Keratinocyte (primary cell): ENCODE measurements at regions not wholly inside any gene's neighbourhood (a gene's known extent, or its start where the extent isn't known, plus 50 kb on each side); places are given as distances from the start of the nearest gene placed in this dataset.

Experiments
- DNase-seq: peaks from one replicate; pipeline ENCODE4 v3.0.0-alpha.2; 2011; ENCODE audit warnings: low read depth, missing footprints, low spot score
- FAIRE-seq: peaks from 2 replicates; lab custom pipeline; 2011; peaks lifted over from hg19 to GRCh38; lab: Jason Lieb, UNC
- H2AFZ ChIP-seq: 2 replicates; pipeline ENCODE4 v1.6.0; 2012; ENCODE audit warnings: low read length, control low read depth, inconsistent platforms; ENCODE audit not compliant: control insufficient read depth
- H3K27ac ChIP-seq: 2 replicates; pipeline ENCODE4 v1.5.1; 2011; ENCODE audit warnings: low read length; ENCODE audit not compliant: control insufficient read depth, insufficient read depth
- H3K27me3 ChIP-seq: 3 replicates; pipeline ENCODE4 v1.6.0; 2011; ENCODE audit warnings: low read length; ENCODE audit not compliant: control insufficient read depth, insufficient read depth; ENCODE audit errors: extremely low read depth
- H3K36me3 ChIP-seq, 2 experiments: 2 replicates in 1 of 2; 3 replicates in 1 of 2; pipeline ENCODE4 v1.5.1; 2011; ENCODE audit warnings: low read length in 2 of 2, mild to moderate bottlenecking in 1 of 2; ENCODE audit not compliant: control insufficient read depth in 2 of 2, insufficient read depth in 2 of 2; ENCODE audit errors: extremely low read depth in 1 of 2
- H3K4me1 ChIP-seq: 3 replicates; pipeline ENCODE4 v1.5.1; 2011; ENCODE audit warnings: low read length; ENCODE audit not compliant: control insufficient read depth, insufficient read depth; ENCODE audit errors: extremely low read depth
- H3K4me2 ChIP-seq: 3 replicates; pipeline ENCODE4 v1.6.0; 2011; ENCODE audit warnings: low read depth, low read length; ENCODE audit not compliant: control insufficient read depth, insufficient read depth; ENCODE audit errors: extremely low read depth
- H3K4me3 ChIP-seq, 3 experiments: fragments of 200-600 bp in 1 of 3; sonication (generic) in 1 of 3; 2 replicates in 2 of 3; 3 replicates in 1 of 3; pipeline ENCODE4 v1.5.1; 2011 to 2016; ENCODE audit warnings: low read length in 3 of 3, mild to moderate bottlenecking in 3 of 3, control low read depth in 2 of 3, inconsistent platforms in 1 of 3, low read depth in 1 of 3, mixed read lengths in 1 of 3, mixed run types in 1 of 3, moderate library complexity in 1 of 3; ENCODE audit not compliant: control insufficient read depth in 2 of 3, insufficient read depth in 2 of 3; ENCODE audit errors: extremely low read depth in 1 of 3
- H3K79me2 ChIP-seq: 2 replicates; pipeline ENCODE4 v1.6.0; 2012; ENCODE audit warnings: low read length; ENCODE audit not compliant: control insufficient read depth, insufficient read depth
- H3K9ac ChIP-seq: 3 replicates; pipeline ENCODE4 v1.6.0; 2011; ENCODE audit warnings: low read length; ENCODE audit not compliant: control insufficient read depth, insufficient read depth; ENCODE audit errors: extremely low read depth
- H3K9me1 ChIP-seq: 3 replicates; pipeline ENCODE4 v1.6.0; 2011; ENCODE audit warnings: low read length; ENCODE audit not compliant: control insufficient read depth, insufficient read depth; ENCODE audit errors: extremely low read depth
- H3K9me3 ChIP-seq: 2 replicates; pipeline ENCODE4 v1.5.1; 2012; ENCODE audit warnings: low read depth, low read length; ENCODE audit not compliant: control insufficient read depth
- H4K20me1 ChIP-seq: 3 replicates; pipeline ENCODE4 v1.6.0; 2011; ENCODE audit warnings: low read length; ENCODE audit not compliant: control insufficient read depth, insufficient read depth; ENCODE audit errors: extremely low read depth
- EZH2 ChIP-seq: IDR thresholded peaks from one replicate; pipeline ENCODE4 v1.6.1; 2012; ENCODE audit warnings: inconsistent platforms, mild to moderate bottlenecking, low read length, moderate library complexity
- dilution Hi-C: fragments of 300-500 bp; cut with MboI; formaldehyde crosslinking; loops from one replicate; pipeline ENCODE4 v1.7.0; 2020; ENCODE audit warnings: low sequenced_read_pairs; ENCODE audit not compliant: extremely low pct_ligation_motif_present
- TF ChIP-seq, protein P1 (sequence below), 3 experiments: IDR thresholded peaks in 1 of 3; conservative IDR thresholded peaks in 1 of 3; optimal IDR thresholded peaks in 1 of 3; 2 replicates in 2 of 3; 3 replicates in 1 of 3; pipeline versions ENCODE3 to v1.5.1; 2011; ENCODE audit warnings: low read length in 3 of 3, mild to moderate bottlenecking in 3 of 3, moderate library complexity in 2 of 3, control low read depth in 1 of 3, inconsistent platforms in 1 of 3; ENCODE audit not compliant: insufficient read depth in 2 of 3; ENCODE audit errors: extremely low read depth in 1 of 3

DNA sequence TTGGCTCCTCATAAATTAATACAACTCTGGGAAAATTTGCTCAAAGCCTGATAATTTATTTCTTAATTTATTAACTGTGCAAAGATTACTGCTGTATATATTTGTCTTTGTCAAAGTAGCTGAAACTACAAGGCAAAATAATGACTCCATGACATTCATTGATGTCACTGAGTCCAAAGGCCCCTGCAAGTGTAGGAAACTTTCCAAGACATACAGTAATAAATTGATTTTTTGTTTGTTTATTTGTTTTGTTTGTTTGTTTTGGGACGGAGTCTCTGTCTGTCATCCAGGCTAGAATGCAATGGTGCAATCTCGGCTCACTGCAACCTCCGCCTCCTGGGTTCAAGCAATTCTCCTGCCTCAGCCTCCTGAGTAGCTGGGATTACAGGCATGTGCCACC, 96.8 kb upstream of the LPP start:
- Histone ChIP-seq H4K20me1 (no peaks in the 10 kb centered on the region), H3K27me3 (no peaks in the 10 kb centered on the region), H3K79me2 (no peaks in the 10 kb centered on the region), H3K9me1 (no peaks in the 10 kb centered on the region), H3K4me2 (no peak overlapping the region), H2AFZ (no peak overlapping the region), H3K36me3 (no peaks in the 10 kb centered on the region), H3K27ac (no peak overlapping the region), H3K4me1 (peaks cover 10% of the 10 kb centered on the region), H3K9me3 (no peaks in the 10 kb centered on the region), H3K4me3 (no peak overlapping the region), H3K9ac (no peak overlapping the region)
- dilution Hi-C loops = no loop called here
- TF ChIP-seq EZH2 = no peak
- TF ChIP-seq, protein P1, sequence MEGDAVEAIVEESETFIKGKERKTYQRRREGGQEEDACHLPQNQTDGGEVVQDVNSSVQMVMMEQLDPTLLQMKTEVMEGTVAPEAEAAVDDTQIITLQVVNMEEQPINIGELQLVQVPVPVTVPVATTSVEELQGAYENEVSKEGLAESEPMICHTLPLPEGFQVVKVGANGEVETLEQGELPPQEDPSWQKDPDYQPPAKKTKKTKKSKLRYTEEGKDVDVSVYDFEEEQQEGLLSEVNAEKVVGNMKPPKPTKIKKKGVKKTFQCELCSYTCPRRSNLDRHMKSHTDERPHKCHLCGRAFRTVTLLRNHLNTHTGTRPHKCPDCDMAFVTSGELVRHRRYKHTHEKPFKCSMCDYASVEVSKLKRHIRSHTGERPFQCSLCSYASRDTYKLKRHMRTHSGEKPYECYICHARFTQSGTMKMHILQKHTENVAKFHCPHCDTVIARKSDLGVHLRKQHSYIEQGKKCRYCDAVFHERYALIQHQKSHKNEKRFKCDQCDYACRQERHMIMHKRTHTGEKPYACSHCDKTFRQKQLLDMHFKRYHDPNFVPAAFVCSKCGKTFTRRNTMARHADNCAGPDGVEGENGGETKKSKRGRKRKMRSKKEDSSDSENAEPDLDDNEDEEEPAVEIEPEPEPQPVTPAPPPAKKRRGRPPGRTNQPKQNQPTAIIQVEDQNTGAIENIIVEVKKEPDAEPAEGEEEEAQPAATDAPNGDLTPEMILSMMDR (optimal IDR thresholded peaks at IDR 0.05 in 1 of 3, IDR thresholded peaks at IDR 0.05 in 1 of 3, conservative IDR thresholded peaks at IDR 0.05 in 1 of 3; ENCODE audit: extremely low read depth in 1 of 3, insufficient read depth in 2 of 3, low read length in 3 of 3) = no peak
- FAIRE-seq = no peak
- no peak for DNase-seq

DNA sequence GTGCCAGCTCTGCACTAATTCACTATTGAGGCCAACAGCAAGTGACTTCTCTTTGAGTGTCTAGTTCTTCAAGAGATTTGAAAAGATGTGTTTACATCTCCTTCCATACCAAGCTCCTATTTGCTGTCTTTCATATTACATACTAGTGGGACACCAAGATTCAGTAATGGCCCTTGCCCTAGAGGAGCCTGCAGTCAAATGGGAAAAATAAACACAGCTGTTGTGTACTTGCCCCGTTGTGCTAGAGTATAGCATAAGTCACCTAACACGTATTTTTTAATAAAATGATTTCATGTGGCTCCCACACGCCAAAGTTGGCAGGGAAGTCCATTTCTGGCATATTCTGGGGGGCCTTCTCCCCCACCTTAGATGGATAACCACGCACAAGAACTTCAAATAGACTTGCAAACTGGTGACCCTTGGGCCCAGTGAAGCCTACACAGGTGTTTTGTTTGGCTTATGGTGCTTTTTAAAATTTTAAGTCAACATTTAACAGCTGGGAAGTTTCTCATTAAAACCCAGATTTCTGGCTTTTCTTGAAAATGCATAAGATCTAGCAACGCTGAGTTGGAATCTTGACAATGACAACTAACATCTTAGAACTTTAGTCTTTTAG, 95.3 kb upstream of the LPP start:
- no peak overlapping the region for H3K27ac ChIP-seq
- H3K9me3 ChIP-seq = no peaks in the 10 kb centered on the region
- no peak for TF ChIP-seq EZH2
- TF ChIP-seq, protein P1 (optimal IDR thresholded peaks at IDR 0.05 in 1 of 3, IDR thresholded peaks at IDR 0.05 in 1 of 3, conservative IDR thresholded peaks at IDR 0.05 in 1 of 3; ENCODE audit: extremely low read depth in 1 of 3, insufficient read depth in 2 of 3, low read length in 3 of 3) = no peak
- no peaks in the 10 kb centered on the region for H3K9me1 ChIP-seq
- H3K79me2 ChIP-seq = no peaks in the 10 kb centered on the region
- no peak overlapping the region for H3K9ac ChIP-seq
- no peak for FAIRE-seq
- no peaks in the 10 kb centered on the region for H3K36me3 ChIP-seq
- no peaks in the 10 kb centered on the region for H3K27me3 ChIP-seq
- dilution Hi-C loops = no loop called here
- DNase-seq = no peak
- H3K4me1 ChIP-seq = peaks cover 10% of the 10 kb centered on the region
- no peak overlapping the region for H3K4me2 ChIP-seq
- H3K4me3 ChIP-seq = no peak overlapping the region
- H2AFZ ChIP-seq = no peak overlapping the region
- no peaks in the 10 kb centered on the region for H4K20me1 ChIP-seq
